ENCODE measurements at regions not wholly inside any gene's neighbourhood (a gene's known extent, or its start where the extent isn't known, plus 50 kb on each side); places are given as distances from the start of the nearest gene placed in this dataset.

GRCh38 chrX:20954014-20954413 lies 420.2 kb upstream of the CNKSR2 start:
- TF ChIP-seq CTCF (conservative IDR thresholded peaks at IDR 0.05; ENCODE audit: low read length) (no peak), EZH2phosphoT487 (IDR thresholded peaks at IDR 0.05; ENCODE audit: borderline replicate concordance) (no peak)
